ENCODE measurements at regions not wholly inside any gene's neighbourhood (a gene's known extent, or its start where the extent isn't known, plus 50 kb on each side); places are given as distances from the start of the nearest gene placed in this dataset.
"Not testable (repeated sequence)": the region's sequence is repeated elsewhere in the genome, so short reads cannot be mapped to it uniquely, and the experiment has no call there.

DNA sequence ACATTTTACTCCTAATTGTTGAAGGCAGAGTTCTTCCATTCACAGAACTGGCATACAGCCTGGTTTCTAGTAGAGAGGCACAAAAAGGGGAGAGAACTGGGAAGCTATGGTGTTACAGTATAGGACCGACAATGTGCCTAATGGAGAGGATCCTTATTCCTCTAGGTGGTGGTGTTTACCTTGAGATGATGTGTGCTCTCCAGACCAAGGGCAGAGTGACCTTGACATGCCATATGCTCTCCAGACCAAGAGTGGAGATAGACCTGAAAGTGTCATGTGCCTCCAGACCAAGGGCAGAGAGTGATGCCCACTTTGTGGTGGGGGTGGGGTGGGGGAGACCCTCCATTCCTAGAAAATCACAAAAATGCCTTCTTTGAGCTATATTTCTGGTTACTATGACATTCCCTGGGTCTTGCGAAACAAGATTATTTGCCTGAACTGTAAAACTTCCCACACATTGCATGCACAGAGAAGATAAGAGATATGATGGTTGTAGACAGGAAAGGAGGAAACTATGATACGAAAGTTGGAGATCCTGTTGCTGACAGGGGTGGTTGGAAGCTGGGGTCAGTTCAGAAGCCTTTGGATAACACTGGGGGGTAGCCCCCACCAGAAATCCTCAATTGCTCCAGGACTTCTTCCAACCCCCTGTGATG is 119.7 kb downstream of the TEX13C start:
- Mint-ChIP-seq H3K27ac (no peak overlapping the region), H3K9me3 (no peaks in the 10 kb centered on the region), H3K36me3 (no peaks in the 10 kb centered on the region), H3K4me1 (no peaks in the 10 kb centered on the region), H3K4me3 (no peak overlapping the region)
- DNase-seq (ENCODE audit: low spot score in 2 of 2) (no peak), ATAC-seq (no peak)

DNA sequence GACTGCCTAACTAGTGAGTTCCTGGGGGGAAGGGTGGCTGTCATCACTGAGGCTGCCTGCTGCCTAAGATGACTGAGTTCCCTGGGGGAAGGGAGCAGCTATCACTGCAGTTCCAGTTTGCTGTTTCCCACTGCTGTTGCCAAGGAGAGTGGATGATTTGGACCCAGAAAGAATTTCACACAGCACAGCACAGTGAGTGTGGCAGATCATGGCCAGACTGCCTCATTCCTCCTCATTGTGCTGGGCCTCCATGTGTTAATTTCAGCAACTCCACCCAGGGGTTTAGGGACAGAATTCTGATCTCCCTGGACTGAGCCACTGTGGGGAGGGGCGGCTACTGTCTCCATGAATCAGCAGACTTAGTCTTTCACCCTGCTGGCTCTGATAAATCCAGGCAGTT is 125.0 kb downstream of the TEX13C start:
- Mint-ChIP-seq H3K4me3 (no peak overlapping the region), H3K9me3 (peaks cover 6% of the 10 kb centered on the region), H3K4me1 (no peaks in the 10 kb centered on the region), H3K27ac (no peak overlapping the region), H3K36me3 (no peaks in the 10 kb centered on the region)
- ATAC-seq: no peak
- no peak for DNase-seq (ENCODE audit: low spot score in 2 of 2)

DNA sequence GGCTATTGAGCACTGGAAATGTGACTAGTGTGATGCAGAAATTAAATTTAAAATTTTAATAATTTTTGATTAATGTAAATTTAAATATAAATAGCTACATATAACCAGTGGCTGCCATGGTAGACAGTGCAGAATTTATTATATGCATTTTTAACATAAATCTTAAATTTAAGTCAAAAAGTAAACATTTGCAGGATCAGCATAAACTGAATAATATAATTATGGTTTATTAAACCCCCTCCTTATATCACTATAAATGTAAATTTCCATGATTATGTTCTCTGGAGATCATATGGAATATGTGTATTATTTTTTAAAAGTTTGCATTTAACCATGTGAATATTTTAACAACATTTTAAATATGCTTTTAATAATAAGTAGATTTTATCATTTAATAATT is 155.8 kb downstream of the TEX13C start:
- H3K9me3 Mint-ChIP-seq: no peaks in the 10 kb centered on the region
- H3K27ac Mint-ChIP-seq: no peak overlapping the region
- H3K4me3 Mint-ChIP-seq: no peak overlapping the region
- ATAC-seq: no peak
- DNase-seq (ENCODE audit: low spot score in 2 of 2): no peak
- no peaks in the 10 kb centered on the region for H3K36me3 Mint-ChIP-seq
- no peaks in the 10 kb centered on the region for H3K4me1 Mint-ChIP-seq

DNA sequence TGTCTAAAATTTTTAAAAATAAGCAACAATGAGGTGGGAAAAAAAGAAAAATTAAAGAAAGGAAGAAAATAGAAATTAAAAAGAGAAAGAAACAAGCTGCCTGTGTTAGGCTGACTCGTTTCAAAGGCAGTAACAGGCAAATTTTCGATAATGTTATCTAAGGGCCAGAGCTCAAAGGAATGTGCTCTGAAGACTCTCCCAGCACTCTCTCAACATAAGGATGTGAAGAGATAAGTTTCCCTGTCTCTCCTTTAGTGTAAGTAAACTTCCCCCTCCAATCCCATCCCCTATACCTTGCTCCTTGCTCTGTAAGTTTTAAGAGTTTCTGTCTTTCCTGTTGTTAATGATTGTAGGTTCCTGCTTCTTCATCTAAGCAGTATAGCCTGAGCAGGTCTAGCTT is 172.8 kb downstream of the TEX13C start:
- no peak for DNase-seq (ENCODE audit: low spot score in 2 of 2)
- Mint-ChIP-seq H3K27ac (no peak overlapping the region), H3K9me3 (peaks cover 2% of the 10 kb centered on the region), H3K4me1 (no peaks in the 10 kb centered on the region), H3K36me3 (no peaks in the 10 kb centered on the region), H3K4me3 (no peak overlapping the region)
- ATAC-seq: no peak

DNA sequence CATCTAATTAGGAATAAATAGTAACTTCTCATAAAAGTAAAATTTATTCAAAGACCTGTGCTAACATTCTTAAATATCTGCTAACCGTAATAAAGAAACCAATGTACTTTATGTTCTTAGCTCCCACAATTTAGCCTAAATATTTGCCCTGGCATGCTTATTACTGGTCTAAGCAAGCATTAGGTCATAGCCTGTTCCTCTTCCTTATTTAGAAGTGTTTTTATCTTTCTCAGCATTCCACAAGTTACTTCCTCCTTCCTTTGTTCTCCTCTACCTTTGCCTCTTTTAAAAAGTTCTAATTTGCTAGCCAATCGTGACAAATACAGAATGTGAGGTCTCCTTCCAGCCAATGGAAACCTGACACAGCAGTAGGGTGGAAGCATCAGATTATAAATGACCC is 173.3 kb downstream of the TEX13C start:
- DNase-seq (ENCODE audit: low spot score in 2 of 2); H3K4me3 Mint-ChIP-seq; H3K4me1 Mint-ChIP-seq; ATAC-seq; H3K27ac Mint-ChIP-seq; H3K36me3 Mint-ChIP-seq; H3K9me3 Mint-ChIP-seq: not testable (repeated sequence)

DNA sequence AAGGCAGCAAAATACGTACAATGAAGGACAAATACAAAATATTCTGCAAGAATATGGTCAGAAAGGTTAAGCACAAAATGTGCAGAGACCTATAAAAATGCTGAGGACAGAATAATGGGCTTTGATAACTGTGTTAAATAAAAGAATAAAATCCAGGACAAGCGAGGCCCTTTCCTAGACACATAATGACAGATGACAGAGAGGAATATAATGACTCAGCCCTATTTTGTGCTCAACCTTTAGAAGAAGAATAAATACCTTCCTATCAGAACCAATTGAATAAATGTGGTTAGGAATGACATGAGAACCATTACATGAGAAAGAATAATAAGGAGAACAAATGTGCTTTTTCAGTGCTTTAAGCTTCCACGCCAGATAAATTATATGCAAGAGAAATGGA is 178.0 kb downstream of the TEX13C start:
- ATAC-seq (no peak), DNase-seq (ENCODE audit: low spot score in 2 of 2) (no peak)
- Mint-ChIP-seq H3K4me3 (no peak overlapping the region), H3K4me1 (no peaks in the 10 kb centered on the region), H3K36me3 (no peaks in the 10 kb centered on the region), H3K9me3 (peaks cover 2% of the 10 kb centered on the region), H3K27ac (no peak overlapping the region)

DNA sequence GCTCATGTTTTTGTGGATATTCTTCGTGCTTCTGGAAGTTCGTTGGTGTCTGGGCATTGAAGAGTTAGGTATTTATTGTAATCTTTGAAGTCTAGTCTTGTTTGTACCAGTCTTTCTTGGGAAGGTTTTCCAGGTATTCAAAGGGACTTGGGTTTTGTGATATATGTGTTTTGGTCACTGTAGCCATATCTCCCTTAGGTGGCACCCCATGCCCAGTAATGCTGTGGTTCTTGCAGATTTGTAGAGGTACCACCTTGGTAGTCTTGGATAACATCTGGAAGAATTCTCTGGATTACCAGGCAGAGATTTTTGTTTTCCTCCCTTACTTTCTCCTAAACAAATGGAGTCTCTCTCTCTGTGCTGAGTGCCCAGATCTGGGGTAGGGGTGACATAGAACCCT is 184.1 kb downstream of the TEX13C start:
- Mint-ChIP-seq H3K4me1 (no peaks in the 10 kb centered on the region), H3K36me3 (no peaks in the 10 kb centered on the region), H3K4me3 (no peak overlapping the region), H3K9me3 (peaks cover 3% of the 10 kb centered on the region), H3K27ac (no peak overlapping the region)
- ATAC-seq (no peak), DNase-seq (ENCODE audit: low spot score in 2 of 2) (no peak)

DNA sequence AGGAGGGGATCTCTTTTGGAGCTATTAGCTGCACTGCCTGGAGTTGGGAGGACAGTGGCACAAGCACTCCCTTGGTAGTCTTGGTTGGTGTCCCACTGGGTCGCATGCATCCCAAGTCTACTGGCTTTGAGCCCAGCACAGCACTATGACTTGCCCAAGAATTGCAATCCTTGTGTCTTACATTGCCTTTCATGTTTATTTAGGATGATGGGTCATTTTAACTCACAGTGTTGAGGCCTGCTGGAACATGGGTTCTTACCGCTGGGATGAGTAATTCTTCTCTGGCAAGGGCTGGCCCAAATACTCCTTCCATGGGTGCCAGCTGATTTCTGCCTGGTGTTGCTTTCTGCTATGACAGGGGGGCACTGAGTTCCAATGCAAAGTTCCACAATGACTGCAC is 185.5 kb downstream of the TEX13C start:
- Mint-ChIP-seq H3K36me3 (no peaks in the 10 kb centered on the region), H3K9me3 (peaks cover 3% of the 10 kb centered on the region), H3K27ac (no peak overlapping the region), H3K4me3 (no peak overlapping the region), H3K4me1 (no peaks in the 10 kb centered on the region)
- ATAC-seq: no peak
- DNase-seq (ENCODE audit: low spot score in 2 of 2): no peak

DNA sequence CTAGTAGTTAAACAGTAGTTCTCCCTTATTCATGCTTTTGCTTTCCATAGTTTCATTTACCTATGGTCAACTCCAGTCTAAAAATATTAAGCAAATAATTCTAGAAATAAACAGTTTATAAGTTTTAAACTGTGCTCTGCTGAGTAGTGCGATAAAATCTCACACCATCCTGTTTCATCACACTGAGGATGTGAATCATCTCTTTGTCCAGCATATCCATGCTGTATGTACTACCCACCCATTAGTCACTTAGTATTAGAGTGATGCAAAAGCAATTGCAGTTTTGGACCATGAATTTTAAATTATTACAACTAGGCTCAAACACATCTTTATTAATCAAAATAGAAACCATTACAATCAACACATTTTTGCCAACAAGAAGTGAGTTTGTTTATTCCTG is 187.4 kb downstream of the TEX13C start:
- no peak for DNase-seq (ENCODE audit: low spot score in 2 of 2)
- Mint-ChIP-seq H3K36me3 (no peaks in the 10 kb centered on the region), H3K4me3 (no peak overlapping the region), H3K9me3 (peaks cover 3% of the 10 kb centered on the region), H3K27ac (no peak overlapping the region), H3K4me1 (no peaks in the 10 kb centered on the region)
- ATAC-seq: no peak

DNA sequence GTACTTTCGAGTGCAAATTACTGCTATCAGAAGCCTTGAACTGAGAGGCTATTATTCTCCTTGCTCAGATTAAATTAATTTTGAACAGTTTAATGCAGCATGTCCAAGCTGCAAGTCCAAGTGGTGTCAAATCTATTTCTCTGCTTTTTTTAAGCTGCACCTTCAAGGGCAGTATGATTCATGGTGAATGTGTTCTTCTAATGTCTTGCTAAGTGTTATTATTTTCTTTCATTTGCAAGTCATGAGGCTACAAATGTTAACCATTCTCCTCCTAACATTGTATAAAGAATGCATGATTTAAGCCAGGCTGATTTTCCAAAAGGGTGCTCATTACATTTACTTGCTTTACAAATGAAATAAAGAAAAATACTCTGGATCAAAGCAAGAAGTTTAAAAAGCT is 200.4 kb downstream of the TEX13C start:
- ATAC-seq (no peak), DNase-seq (ENCODE audit: low spot score in 2 of 2) (no peak)
- H3K36me3 Mint-ChIP-seq: no peaks in the 10 kb centered on the region
- H3K9me3 Mint-ChIP-seq: no peaks in the 10 kb centered on the region
- no peak overlapping the region for H3K4me3 Mint-ChIP-seq
- no peaks in the 10 kb centered on the region for H3K4me1 Mint-ChIP-seq
- no peak overlapping the region for H3K27ac Mint-ChIP-seq

DNA sequence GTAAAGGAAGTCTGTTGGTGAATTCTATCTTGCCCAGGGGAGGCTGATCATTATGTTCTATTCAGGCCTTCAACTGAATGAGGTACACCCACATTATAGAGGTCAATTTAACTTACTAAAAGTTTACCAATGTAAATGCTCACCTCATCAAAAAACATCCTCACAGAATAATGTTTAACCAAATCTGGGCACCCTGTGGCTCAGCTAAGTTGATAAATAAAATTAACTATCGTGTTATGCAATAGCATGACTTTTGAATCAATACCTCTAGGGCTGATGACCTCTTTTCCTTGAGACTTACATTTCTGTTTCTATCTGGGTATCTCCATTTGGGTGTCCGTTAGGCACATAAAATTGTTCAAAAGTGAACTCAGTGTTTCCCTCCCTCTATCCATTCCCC is 203.1 kb downstream of the TEX13C start:
- H3K9me3 Mint-ChIP-seq: no peaks in the 10 kb centered on the region
- H3K27ac Mint-ChIP-seq: no peak overlapping the region
- no peak for DNase-seq (ENCODE audit: low spot score in 2 of 2)
- H3K4me3 Mint-ChIP-seq: no peak overlapping the region
- H3K36me3 Mint-ChIP-seq: no peaks in the 10 kb centered on the region
- ATAC-seq: no peak
- no peaks in the 10 kb centered on the region for H3K4me1 Mint-ChIP-seq

DNA sequence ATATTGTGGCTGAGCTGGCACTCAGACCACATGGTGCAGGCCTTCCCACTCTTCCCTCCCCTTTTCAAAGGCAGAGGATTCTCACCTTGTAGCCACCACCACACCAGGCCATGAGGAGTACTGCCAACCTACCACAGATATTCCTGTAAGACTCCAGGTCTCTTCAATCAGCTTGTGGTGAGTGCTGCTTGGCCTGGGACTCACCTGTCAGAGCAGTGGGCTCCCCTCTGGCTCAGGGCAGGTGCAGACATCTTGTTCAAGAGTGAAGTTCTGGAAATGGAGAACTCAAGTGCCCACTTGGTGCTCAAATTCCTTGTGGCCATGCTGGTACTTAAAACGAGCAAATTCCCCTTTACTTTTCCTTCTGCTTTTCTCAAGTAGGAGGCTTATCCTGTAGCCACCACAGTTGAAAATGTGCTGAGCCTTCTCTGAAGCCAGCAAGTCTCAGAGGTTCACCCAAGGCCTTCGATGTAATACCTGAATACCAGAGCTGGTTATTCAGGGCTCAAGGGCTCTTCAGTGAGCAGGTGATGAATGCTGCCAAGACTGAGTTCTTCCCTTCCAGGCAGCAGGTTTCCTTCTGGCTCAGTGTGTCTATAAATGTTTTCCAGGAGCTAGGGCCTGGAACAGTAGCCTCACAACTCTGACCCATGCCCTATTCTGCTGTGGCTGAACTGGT is 212.9 kb downstream of the TEX13C start:
- H3K27ac Mint-ChIP-seq: no peak overlapping the region
- H3K4me1 Mint-ChIP-seq: no peaks in the 10 kb centered on the region
- peaks cover 4% of the 10 kb centered on the region for H3K9me3 Mint-ChIP-seq
- no peaks in the 10 kb centered on the region for H3K36me3 Mint-ChIP-seq
- no peak for ATAC-seq
- DNase-seq (ENCODE audit: low spot score in 2 of 2): no peak
- no peak overlapping the region for H3K4me3 Mint-ChIP-seq

DNA sequence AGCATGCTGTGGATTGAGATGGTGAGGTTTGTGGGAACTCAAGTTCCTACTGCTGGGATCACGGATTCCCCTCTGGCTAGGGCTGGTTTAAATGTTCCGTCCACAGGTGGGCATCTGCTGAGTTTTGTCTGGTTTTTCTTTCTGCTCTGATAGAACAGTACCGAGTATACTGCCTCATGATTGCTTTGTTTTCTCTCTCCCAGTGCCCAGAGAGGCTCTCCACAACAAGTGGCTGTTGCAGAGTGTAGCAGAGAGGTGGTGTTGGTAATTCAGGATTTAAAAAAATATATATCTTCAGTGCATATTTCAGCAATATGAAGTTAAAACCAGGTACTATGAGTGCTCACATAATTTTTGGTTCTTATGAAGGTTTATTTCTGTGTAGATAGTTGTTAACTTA is 213.7 kb downstream of the TEX13C start:
- no peak for ATAC-seq
- Mint-ChIP-seq H3K4me1 (no peaks in the 10 kb centered on the region), H3K27ac (no peak overlapping the region), H3K36me3 (no peaks in the 10 kb centered on the region), H3K4me3 (no peak overlapping the region), H3K9me3 (peaks cover 4% of the 10 kb centered on the region)
- no peak for DNase-seq (ENCODE audit: low spot score in 2 of 2)

DNA sequence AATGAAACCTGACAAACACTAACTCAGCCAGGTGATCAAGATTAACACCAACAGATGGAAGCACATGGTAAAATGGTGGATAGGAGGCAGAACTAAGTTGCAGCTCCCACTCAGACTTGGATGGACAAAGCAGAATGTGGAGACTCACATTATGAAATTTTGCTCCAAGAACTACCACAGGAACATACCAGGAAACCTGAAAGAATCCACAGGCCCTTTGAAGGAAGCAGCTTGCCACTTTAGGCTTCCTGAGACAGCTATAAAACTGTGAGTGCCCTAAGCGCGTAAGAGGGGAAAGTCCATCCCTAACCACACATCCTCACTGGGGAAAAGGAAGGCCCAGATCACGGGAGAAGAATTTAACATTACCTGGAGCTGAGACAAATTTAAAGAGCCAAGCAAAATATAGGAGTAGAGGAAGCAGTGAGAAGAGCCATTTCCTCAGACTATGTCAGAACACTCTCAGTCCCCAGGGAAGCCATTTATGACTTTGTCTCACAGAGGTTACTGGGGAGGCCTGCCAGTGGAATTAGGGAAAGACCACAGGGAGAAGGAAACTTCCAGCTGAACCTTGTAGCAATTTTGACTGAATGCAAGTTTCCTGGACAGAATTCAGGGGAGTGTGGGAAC is 224.5 kb downstream of the TEX13C start:
- ATAC-seq (no peak), DNase-seq (ENCODE audit: low spot score in 2 of 2) (no peak)
- Mint-ChIP-seq H3K36me3 (no peaks in the 10 kb centered on the region), H3K4me1 (no peaks in the 10 kb centered on the region), H3K9me3 (peaks cover 2% of the 10 kb centered on the region), H3K27ac (no peak overlapping the region), H3K4me3 (no peak overlapping the region)

DNA sequence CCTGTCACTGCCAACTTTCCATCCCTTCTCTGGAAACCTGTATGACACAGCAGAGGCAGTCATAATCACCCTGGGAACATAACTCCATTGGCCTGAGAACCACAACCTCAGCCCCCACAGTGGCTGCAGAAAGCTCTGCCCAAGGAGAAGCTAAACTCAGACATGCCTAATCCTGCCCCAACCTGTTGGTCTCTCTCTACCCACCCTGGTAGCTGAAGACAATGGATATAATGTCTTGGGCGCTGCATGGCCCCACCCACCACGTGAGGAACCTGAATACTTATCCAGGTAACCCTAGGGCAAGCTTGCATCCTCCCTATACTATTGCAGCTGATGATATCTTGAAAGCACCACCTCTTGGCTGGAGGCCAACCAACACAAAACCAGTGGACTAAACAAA is 225.2 kb downstream of the TEX13C start:
- Mint-ChIP-seq H3K4me3 (no peak overlapping the region), H3K27ac (no peak overlapping the region), H3K36me3 (no peaks in the 10 kb centered on the region), H3K4me1 (no peaks in the 10 kb centered on the region), H3K9me3 (no peaks in the 10 kb centered on the region)
- ATAC-seq (no peak), DNase-seq (ENCODE audit: low spot score in 2 of 2) (no peak)

DNA sequence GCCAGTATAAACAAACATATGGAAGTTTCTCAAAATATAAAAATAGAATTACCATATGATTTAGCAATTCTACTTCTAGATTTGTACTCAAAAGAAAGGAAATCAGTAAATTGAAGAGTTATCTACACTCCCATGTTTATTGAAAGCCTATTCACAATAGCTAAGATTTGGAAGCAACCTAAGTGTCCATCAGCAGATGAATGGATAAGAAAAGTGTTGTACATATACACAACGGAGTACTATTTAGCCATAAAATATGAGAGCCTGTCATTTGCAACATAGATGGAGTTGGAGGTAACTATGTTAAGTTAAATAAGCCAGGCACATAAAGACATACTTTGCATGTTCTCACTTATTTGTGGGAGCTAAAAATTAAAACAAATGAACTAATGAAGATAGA is 257.8 kb downstream of the TEX13C start:
- H3K27ac Mint-ChIP-seq: no peak overlapping the region
- no peaks in the 10 kb centered on the region for H3K9me3 Mint-ChIP-seq
- DNase-seq (ENCODE audit: low spot score in 2 of 2): no peak
- no peak overlapping the region for H3K4me3 Mint-ChIP-seq
- no peaks in the 10 kb centered on the region for H3K4me1 Mint-ChIP-seq
- H3K36me3 Mint-ChIP-seq: no peaks in the 10 kb centered on the region
- no peak for ATAC-seq
